Effector memory CD8-positive, alpha-beta T cell (primary cell): ENCODE measurements at regions not wholly inside any gene's neighbourhood (a gene's known extent, or its start where the extent isn't known, plus 50 kb on each side); places are given as distances from the start of the nearest gene placed in this dataset.
A peak's percentile ranks its signal among the peaks of the same experiment; 100 is the strongest.

ENCODE experiments used
- ATAC-seq: fragments of 150-1000 bp; cut with Tn5 transposase; replicated peaks from 2 replicates; pipeline ENCODE4 v1.10.0; 2021; ENCODE audit warnings: mild to moderate bottlenecking, moderate library complexity
- DNase-seq, 3 experiments: peaks; one replicate each; pipeline ENCODE4 v3.0.0; 2021
- H3K27ac Mint-ChIP-seq, 2 donors: one replicate each; pipeline ENCODE4 v1.8.0; 2022; ENCODE audit warnings: mild to moderate bottlenecking in 2 of 2, mixed read lengths in 2 of 2, moderate library complexity in 2 of 2
- H3K27me3 Mint-ChIP-seq, 2 donors: one replicate each; pipeline ENCODE4 v1.8.0; 2022; ENCODE audit warnings: mixed read lengths in 2 of 2
- H3K36me3 Mint-ChIP-seq: one replicate; pipeline ENCODE4 v1.8.0; 2022; ENCODE audit warnings: mild to moderate bottlenecking, moderate library complexity, mixed read lengths; ENCODE audit not compliant: insufficient read depth
- H3K4me1 Mint-ChIP-seq, 2 donors: one replicate each; pipeline ENCODE4 v1.8.0; 2022; ENCODE audit warnings: low read depth in 2 of 2, mixed read lengths in 2 of 2
- H3K4me3 Mint-ChIP-seq, 2 donors: one replicate each; pipeline ENCODE4 v1.8.0; 2022; ENCODE audit warnings: mild to moderate bottlenecking in 2 of 2, mixed read lengths in 2 of 2, moderate library complexity in 2 of 2
- H3K9me3 Mint-ChIP-seq, 2 donors: one replicate each; pipeline ENCODE4 v1.8.0; 2022; ENCODE audit warnings: mixed read lengths in 2 of 2

DNA sequence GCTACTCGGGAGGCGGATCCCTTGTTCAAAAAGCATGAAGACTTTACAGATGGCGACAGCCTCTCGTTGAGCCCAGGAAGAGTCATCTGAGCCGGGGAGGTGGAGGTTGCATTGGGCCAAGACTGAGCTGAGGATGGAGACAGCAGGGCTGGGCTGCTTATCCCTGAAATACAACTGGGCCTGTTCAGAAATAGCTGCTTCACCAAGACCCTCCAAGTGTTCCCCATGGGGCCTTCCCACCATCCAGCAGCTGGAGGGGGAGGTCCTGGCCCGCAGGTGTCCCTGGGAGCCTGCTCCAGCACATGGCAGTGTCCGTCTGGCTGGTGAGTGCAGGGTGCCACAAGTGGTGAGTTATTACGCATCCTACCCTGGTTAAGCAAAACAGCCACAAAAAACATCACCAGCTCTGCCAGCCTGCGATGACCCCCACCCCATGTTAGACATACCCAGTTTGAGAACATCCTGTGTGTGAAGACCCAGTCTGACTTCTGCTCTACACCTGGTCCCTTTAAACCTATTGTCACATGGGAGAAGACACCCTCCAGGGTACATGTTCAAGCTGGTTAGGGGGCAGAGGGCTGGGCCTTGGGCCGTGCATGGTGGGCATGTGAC, 93.1 kb upstream of the TMPRSS2 start:
- Mint-ChIP-seq H3K27me3 (peaks cover 20 to 66% of the 10 kb centered on the region in 2 donors), H3K27ac (no peak overlapping the region), H3K4me1 (no peaks in the 10 kb centered on the region), H3K4me3 (no peak overlapping the region), H3K36me3 (no peaks in the 10 kb centered on the region), H3K9me3 (no peaks in the 10 kb centered on the region)
- ATAC-seq (no peak), DNase-seq (no peak)

DNA sequence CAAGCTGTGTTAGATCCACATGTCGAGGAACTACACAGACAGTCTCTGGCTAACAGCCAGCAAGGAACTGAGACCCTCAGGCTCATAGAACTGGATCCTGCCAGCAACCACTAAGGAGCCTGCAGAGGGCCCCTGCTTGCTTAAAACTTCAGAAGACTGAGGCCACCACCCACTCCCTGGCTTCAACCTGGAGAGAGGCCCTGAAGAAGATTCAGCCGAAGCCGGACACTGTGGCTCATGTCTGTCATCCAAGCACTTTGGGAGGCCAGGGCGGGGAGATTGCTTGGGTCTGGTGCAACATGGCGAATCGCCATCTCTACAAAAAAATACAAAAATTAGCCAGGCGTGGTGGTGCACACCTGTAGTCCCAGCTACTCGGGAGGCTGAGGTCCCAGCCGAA, 92.6 kb upstream of the TMPRSS2 start:
- Mint-ChIP-seq H3K36me3 (no peaks in the 10 kb centered on the region), H3K27ac (no peak overlapping the region), H3K27me3 (peaks cover 16 to 63% of the 10 kb centered on the region in 2 donors), H3K9me3 (no peaks in the 10 kb centered on the region), H3K4me3 (no peak overlapping the region), H3K4me1 (no peaks in the 10 kb centered on the region)
- no peak for DNase-seq
- ATAC-seq: no peak

DNA sequence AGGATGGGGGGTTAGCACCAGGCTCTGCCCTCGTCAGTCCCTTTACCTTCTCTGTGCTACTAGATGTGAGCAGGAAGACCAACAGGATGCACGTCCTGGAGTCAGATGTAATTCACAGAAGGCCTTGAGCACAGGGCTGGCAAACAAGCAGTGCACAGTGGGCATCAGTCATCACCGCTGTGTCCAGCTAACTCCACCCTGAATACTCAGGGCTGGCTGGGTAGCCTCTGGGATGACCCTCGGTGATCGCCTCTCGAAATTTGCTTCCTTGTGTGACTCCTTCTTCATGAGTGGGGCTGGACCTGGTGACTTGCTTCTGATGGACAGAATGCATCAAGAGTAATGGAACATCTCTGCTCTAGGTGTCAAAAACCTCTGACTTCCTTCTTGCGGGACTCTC, 92.2 kb upstream of the TMPRSS2 start:
- Mint-ChIP-seq H3K36me3 (no peaks in the 10 kb centered on the region), H3K4me1 (no peaks in the 10 kb centered on the region), H3K27me3 (peaks cover 16 to 60% of the 10 kb centered on the region in 2 donors), H3K27ac (no peak overlapping the region), H3K4me3 (no peak overlapping the region), H3K9me3 (no peaks in the 10 kb centered on the region)
- no peak for DNase-seq
- no peak for ATAC-seq

DNA sequence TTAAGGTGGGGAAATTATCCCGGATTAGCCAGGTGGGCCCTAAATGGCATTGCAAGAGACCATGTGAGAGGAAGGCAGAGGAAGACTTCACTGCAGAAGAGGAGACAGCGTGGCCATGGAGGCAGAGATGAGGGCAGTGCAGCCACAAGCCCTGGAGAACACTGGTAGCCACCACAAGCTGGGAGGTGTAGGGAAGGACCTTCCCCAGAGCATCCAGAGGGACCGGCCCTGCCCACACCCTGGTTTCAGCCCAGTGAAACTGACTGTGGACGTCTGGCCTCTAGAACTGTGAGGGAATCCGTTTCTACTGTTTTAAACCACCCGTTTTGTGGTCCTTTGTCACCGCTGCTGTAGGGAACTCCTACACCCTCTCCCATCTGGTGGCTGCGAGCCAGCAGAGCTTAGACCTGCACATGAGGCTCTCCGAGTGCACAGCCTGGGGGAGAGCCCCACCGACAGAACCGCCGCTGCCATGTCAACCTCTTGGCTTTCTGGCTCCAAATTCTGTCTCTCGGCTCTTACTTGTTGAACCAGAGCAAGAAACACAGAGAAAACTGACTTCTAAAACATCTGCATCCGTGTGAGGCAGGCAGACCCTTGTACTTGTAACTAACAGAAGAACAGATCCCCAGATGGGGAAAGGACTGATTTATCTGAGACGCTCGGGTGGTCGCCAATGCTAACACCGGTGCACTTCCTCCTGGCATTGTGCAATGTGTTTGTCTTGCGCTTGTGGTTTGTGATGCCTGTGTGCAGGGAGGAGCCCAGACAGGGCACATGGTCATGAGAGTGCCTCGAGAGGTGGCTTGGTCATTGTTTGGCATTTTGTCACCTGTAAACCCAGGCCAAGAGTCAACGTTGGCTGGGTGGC, 90.8 kb upstream of the TMPRSS2 start:
- Mint-ChIP-seq H3K36me3 (no peaks in the 10 kb centered on the region), H3K4me3 (no peak overlapping the region), H3K4me1 (no peaks in the 10 kb centered on the region), H3K27ac (peak overlapping the region in 1 of 2 donors; percentile 26), H3K9me3 (no peaks in the 10 kb centered on the region), H3K27me3 (peaks cover 9 to 56% of the 10 kb centered on the region in 2 donors)
- DNase-seq (no peak), ATAC-seq (no peak)

DNA sequence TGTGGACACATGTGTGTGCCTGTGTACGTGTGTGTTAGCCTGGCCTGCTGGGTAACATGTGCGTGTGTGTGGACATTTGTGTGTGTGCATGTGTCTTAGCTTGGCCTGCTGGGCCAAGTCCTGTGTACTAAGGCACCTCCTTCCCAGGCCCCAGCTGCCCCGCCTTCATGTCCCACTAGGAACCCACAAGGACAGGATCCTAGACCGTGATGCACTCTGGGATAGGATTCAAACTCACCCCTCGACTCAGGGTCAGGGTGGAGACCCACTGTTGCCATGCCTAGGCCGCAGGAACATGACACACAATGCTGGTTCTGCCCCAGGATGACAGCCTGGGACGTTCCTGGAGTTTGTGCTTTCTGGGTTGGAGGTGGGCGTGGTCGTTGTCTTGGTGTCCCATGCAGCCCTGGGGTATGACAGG, 89.9 kb upstream of the TMPRSS2 start:
- DNase-seq (no peak), ATAC-seq (no peak)
- Mint-ChIP-seq H3K27ac (no peak overlapping the region), H3K27me3 (peaks cover 13 to 51% of the 10 kb centered on the region in 2 donors), H3K9me3 (no peaks in the 10 kb centered on the region), H3K4me3 (no peak overlapping the region), H3K36me3 (no peaks in the 10 kb centered on the region), H3K4me1 (no peaks in the 10 kb centered on the region)

DNA sequence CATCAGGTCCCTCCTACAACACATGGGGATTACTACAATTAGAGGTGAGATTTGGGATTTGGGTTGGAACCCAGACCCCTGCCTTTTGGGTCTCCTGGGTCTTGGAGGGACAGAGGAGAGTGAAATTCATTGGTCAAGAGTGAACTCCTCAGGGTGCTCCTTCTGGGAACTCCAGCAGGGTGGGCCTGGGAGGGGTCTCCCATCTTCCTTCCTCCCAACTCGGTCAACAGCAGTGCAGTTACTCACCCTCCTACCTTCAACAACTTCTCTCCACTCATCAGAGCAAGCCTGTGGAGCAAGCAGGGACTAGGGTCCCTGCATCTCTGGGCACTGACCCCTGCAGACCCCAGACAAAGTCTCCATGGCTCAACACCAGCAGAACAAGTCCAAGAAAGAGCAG, 89.3 kb upstream of the TMPRSS2 start:
- Mint-ChIP-seq H3K9me3 (no peaks in the 10 kb centered on the region), H3K27ac (no peak overlapping the region), H3K27me3 (peaks cover 16 to 55% of the 10 kb centered on the region in 2 donors), H3K36me3 (no peaks in the 10 kb centered on the region), H3K4me3 (no peak overlapping the region), H3K4me1 (no peaks in the 10 kb centered on the region)
- ATAC-seq (no peak), DNase-seq (no peak)

DNA sequence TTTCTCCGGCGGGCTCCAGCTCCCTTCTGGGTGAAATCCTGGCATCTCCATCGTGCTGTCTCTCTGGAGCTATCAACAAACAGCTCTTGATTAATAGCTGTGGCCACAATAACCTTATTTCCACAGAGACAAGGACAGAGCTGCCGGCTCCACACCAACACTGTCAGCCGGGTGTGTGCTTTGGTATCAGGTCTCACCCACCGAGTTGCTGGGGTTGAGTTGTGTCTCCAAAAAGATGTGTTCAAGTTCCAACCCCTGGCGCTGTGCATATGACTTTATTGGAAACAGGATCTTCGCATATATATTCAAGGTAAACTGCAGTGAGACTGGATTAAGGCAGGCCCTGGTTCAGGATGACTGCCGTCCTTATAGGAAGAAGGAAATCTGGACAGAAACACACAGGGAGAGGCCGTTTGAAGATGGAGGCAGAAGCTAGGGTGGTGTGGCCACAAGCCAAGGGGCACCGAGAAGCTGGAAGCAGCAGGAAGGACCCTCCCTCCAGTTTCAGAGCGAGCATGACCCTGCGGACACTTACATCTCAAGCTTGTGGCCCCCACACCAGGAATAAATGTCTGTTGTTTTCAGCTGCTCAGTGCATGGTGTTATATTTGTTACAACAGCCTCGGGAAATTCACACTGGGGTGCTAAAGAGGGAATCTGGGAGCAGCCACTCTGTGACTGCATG, 88.4 kb upstream of the TMPRSS2 start:
- no peak overlapping the region for H3K4me3 Mint-ChIP-seq

DNA sequence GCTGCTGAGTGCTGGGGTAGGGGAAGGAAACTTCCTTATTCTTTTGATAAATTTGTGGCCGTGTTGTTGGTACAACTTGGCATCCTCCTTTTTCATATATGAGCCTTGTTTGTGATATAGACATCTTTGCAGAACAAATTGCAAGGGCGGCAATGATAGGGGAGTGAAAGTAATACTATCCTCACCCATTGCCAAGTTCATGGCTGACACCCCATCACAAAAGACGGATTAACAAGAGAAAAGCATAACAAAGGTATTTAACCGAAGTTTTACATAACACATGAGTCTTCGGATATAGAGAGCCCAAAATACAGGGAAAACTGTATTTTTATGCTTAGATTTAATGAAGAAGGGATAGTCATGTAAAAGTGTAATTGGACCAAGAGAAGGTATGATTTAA, 86.3 kb upstream of the TMPRSS2 start:
- no peaks in the 10 kb centered on the region for H3K9me3 Mint-ChIP-seq
- no peak overlapping the region for H3K27ac Mint-ChIP-seq
- no peak overlapping the region for H3K4me3 Mint-ChIP-seq
- H3K4me1 Mint-ChIP-seq: no peaks in the 10 kb centered on the region
- H3K36me3 Mint-ChIP-seq: no peaks in the 10 kb centered on the region
- ATAC-seq (no peak), DNase-seq (no peak)
- peaks cover 22 to 72% of the 10 kb centered on the region in 2 donors for H3K27me3 Mint-ChIP-seq

More for the DNA sequence above, 88.4 kb upstream of the TMPRSS2 start:
- Mint-ChIP-seq H3K27ac (no peak overlapping the region), H3K36me3 (no peaks in the 10 kb centered on the region), H3K27me3 (peaks cover 16 to 63% of the 10 kb centered on the region in 2 donors), H3K9me3 (no peaks in the 10 kb centered on the region), H3K4me1 (no peaks in the 10 kb centered on the region)
- no peak for DNase-seq
- ATAC-seq: no peak

DNA sequence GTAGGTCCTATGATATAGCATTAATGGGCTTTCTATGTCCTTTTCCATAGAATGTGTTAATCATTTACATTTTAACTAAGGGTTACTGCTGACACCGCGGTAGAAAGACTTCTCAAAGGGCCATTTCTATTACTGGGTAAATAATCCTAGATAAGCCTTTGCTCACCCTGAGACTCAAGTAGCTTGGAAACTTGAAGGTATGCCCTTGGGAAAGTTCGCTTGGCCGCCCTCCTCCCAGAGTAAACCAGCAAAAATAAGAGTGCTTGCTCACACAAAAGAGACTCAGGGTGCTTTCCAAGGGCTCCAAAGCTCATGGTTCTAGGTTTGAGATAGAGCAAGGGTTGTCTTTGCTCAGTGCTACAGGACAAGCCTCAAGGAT, 85.8 kb upstream of the TMPRSS2 start:
- H3K4me3 Mint-ChIP-seq: no peak overlapping the region
- no peaks in the 10 kb centered on the region for H3K9me3 Mint-ChIP-seq
- ATAC-seq: no peak
- H3K4me1 Mint-ChIP-seq: no peaks in the 10 kb centered on the region
- no peaks in the 10 kb centered on the region for H3K36me3 Mint-ChIP-seq
- no peak overlapping the region for H3K27ac Mint-ChIP-seq
- no peak for DNase-seq
- peaks cover 22 to 67% of the 10 kb centered on the region in 2 donors for H3K27me3 Mint-ChIP-seq

DNA sequence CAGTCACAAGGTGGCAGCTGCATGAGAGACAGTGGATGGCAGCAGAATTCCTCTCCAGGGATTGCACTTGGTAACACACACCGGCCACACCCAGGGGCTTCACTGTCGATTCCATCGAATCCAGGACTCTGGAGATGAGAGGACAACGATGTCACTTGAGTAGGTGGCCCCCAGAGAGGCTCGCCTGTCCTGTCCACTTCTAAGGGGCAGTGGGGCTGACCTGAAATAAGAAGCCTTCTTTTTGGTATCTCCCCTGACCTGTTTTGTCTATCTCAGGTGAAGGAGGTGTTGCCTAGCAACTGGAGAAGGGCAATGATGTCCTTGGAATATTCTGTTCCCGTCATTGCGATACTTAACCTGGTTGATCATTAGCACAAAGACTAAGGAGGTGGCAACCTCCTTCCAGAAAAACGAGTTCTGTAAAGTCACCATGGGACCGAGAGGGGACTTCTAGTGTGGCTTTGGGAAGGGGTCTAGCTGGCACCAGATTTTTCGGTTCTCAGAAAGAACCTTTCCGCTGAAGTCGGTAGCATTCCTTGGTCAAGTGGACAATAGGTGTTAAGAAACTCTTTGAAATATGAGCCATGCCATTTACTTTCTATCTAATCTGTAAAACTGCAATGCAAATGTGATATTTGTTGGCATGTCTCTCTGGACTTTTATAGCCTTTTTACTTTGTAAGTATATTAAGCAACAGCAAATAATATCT, 85.2 kb upstream of the TMPRSS2 start:
- peaks cover 22 to 61% of the 10 kb centered on the region in 2 donors for H3K27me3 Mint-ChIP-seq
- H3K27ac Mint-ChIP-seq: no peak overlapping the region
- H3K9me3 Mint-ChIP-seq: no peaks in the 10 kb centered on the region
- H3K4me1 Mint-ChIP-seq: no peaks in the 10 kb centered on the region
- H3K4me3 Mint-ChIP-seq: no peak overlapping the region
- no peak for DNase-seq
- ATAC-seq: no peak
- no peaks in the 10 kb centered on the region for H3K36me3 Mint-ChIP-seq

DNA sequence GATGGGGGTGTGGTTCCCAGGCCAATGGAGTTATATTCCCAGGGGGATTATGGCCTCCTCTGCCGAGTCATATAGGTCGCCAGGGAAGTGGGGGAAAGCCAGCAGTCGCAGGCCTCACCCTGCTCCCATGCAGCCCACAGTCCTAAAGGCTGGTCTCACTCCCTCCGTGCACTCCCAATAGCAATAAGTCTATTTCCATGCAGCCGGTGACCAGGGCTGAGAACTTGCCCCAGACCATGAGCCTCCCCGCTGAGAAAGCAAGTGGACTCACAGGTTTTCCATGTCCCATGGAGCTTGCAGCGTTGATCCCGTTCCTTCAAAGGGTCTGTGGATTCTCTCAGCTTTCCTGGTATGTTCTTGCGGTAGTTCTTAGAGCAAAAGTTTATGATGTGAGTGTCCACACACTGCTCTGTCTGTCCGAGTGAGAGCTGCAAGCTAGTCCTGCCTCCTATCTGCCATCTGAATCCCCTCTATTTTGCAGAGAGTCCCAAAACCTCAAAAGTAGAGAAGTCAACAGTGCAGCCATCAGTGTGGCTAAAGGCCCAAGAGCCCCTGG, 81.7 kb upstream of the TMPRSS2 start:
- Mint-ChIP-seq H3K4me3 (no peak overlapping the region), H3K27ac (no peak overlapping the region), H3K4me1 (no peaks in the 10 kb centered on the region), H3K36me3 (no peaks in the 10 kb centered on the region), H3K9me3 (peaks cover 0 to 1% of the 10 kb centered on the region in 2 donors), H3K27me3 (peaks cover 13 to 32% of the 10 kb centered on the region in 2 donors)
- ATAC-seq: no peak
- DNase-seq: no peak

DNA sequence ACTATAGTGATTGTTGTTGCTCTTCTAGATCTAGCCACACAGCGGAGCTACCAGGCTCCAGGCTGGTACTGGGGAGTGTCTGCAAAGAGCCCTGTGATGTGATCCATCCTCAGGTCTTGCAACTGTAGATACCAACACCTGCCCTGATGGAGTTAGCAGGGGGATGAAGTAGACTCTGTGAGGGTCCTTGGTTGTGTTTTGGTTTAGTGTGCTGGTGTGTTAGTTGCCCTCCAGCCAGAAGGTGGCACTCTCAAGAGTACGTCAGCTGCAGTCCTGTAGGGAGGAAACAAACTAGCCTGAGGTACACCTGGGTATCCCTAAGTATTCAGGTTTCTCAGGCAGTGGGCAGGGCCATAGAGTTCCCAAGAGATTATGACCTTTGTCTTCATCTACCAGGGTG, 81.2 kb upstream of the TMPRSS2 start:
- Mint-ChIP-seq H3K27ac (no peak overlapping the region), H3K9me3 (peaks cover 0 to 1% of the 10 kb centered on the region in 2 donors), H3K4me1 (no peaks in the 10 kb centered on the region), H3K27me3 (peaks cover 13 to 28% of the 10 kb centered on the region in 2 donors), H3K36me3 (no peaks in the 10 kb centered on the region), H3K4me3 (no peak overlapping the region)
- DNase-seq (no peak), ATAC-seq (no peak)
